ENCODE measurements at regions not wholly inside any gene's neighbourhood (a gene's known extent, or its start where the extent isn't known, plus 50 kb on each side); places are given as distances from the start of the nearest gene placed in this dataset.

GRCh38 chr13:109384491-109385241 is 401.7 kb downstream of the IRS2 start:
- TF ChIP-seq, protein P1, sequence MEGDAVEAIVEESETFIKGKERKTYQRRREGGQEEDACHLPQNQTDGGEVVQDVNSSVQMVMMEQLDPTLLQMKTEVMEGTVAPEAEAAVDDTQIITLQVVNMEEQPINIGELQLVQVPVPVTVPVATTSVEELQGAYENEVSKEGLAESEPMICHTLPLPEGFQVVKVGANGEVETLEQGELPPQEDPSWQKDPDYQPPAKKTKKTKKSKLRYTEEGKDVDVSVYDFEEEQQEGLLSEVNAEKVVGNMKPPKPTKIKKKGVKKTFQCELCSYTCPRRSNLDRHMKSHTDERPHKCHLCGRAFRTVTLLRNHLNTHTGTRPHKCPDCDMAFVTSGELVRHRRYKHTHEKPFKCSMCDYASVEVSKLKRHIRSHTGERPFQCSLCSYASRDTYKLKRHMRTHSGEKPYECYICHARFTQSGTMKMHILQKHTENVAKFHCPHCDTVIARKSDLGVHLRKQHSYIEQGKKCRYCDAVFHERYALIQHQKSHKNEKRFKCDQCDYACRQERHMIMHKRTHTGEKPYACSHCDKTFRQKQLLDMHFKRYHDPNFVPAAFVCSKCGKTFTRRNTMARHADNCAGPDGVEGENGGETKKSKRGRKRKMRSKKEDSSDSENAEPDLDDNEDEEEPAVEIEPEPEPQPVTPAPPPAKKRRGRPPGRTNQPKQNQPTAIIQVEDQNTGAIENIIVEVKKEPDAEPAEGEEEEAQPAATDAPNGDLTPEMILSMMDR (IDR thresholded peaks at IDR 0.05): no peak

DNA sequence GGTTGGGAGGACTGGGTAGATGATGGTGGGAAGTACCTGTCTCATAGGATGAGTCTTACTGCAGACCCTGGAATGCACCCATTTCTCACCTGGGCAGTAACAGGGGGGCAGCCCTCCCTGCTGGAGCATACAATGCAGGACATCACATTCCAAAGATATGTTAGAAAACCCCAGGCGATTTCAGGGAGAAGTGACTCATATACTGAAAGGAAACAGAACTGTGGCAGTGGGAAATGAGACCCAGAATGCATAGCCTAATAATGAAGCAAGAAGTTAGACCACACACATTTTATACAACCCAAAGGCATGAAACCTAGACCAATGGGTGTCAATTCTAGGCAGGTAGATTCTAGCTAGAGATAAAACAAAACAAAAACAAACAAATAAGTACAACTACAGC is 402.7 kb downstream of the IRS2 start:
- TF ChIP-seq, protein P1 (IDR thresholded peaks at IDR 0.05): no peak

GRCh38 chr13:109381546-109382180 is 404.7 kb downstream of the IRS2 start:
- TF ChIP-seq, protein P1 (IDR thresholded peaks at IDR 0.05): no peak

DNA sequence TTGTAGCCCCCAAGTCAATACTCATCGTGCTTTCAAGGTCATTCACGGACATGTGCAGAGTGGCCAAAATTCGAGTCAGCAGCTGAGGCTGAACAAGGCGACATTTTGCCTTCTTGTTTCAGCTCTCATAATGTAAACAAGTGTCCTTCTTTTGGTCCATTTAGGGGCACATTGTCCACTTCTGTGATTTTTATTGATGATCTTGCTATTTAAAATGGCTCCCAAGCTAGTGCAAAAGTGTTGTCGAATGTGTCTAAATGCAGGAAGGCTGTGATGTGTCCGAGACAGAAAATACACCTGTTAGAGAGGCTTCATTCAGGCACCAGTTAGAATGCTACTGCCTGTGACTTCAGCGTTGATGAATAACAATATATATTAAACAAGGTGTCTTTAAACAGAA is 405.9 kb downstream of the IRS2 start:
- TF ChIP-seq, protein P1 (IDR thresholded peaks at IDR 0.05): no peak

GRCh38 chr13:109379930-109380329 is 406.5 kb downstream of the IRS2 start:
- TF ChIP-seq, protein P1 (IDR thresholded peaks at IDR 0.05): no peak

DNA sequence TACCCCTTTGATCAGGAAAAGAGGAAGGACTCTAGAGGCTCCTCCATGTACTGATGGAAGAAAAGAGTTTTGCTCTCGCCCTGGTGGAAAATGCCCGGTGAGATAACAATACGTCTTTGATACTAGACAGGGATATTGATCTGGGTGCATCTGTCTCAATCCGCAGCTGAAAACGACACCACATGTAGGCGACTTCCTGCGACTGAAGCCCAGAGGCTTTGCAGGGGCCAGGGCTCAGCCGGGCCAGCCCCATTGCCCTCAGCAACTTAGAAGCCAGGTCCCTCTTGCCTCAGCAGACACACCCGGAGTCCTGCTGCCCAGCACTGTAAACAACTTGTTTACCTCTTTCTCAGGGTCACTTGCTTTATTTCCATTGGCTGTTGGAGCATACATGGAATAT is 409.4 kb downstream of the IRS2 start:
- TF ChIP-seq, protein P1 (IDR thresholded peaks at IDR 0.05): no peak

- TF ChIP-seq, protein P1 (IDR thresholded peaks at IDR 0.05): no peak
Measured at GRCh38 chr13:109374609-109375200, 411.7 kb downstream of the IRS2 start.

Measured in LNCAP (cell line).